Epithelial cell of esophagus (primary cell): ENCODE measurements at regions not wholly inside any gene's neighbourhood (a gene's known extent, or its start where the extent isn't known, plus 50 kb on each side); places are given as distances from the start of the nearest gene placed in this dataset.
"Not testable (repeated sequence)": the region's sequence is repeated elsewhere in the genome, so short reads cannot be mapped to it uniquely, and the experiment has no call there.

Experiments
- DNase-seq: peaks from one replicate; pipeline ENCODE4 v3.0.0; 2010; ENCODE audit warnings: low read depth
- H3K4me3 ChIP-seq: 2 replicates; pipeline ENCODE4 v1.5.1; 2011; ENCODE audit warnings: mild to moderate bottlenecking, low read length, control low read depth
- TF ChIP-seq, protein P1 (sequence below): IDR thresholded peaks from 2 replicates; pipeline ENCODE4 v1.5.1; 2011; ENCODE audit warnings: low read depth, mild to moderate bottlenecking, low read length, control low read depth, inconsistent platforms; ENCODE audit not compliant: insufficient read depth; ENCODE audit errors: missing control alignments

DNA sequence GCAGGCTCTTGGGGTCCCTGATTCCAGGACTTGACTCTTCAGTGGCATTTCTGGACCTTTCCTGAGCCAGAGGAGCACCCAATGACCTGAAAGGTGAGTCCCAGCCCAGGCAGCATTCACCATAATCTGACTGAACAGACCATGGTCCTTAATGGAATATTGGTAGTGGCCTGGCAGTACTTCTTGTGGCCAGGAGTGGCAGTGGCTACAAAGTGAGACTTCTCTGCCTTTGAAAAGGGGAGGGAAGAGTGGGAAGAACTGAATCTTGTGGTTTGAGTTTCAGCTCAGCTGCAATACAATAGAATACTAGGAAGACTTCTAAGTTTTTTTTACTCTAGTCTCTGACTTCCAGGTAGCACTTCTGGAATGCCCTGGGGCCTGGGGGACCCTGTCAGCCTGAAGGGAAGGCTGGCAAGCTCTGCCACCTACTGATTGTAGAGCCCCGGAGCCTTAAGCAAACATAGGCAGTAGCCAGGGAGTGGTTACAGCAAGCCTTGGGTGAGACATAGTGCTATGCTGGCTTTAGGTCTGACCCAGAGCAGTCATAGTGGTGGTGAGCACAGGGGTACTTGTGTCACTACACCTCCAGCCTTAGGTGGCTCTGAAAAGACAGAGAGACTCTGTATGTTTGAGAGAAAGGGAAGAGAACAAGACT, 674.2 kb upstream of the MANEA start:
- TF ChIP-seq, protein P1, sequence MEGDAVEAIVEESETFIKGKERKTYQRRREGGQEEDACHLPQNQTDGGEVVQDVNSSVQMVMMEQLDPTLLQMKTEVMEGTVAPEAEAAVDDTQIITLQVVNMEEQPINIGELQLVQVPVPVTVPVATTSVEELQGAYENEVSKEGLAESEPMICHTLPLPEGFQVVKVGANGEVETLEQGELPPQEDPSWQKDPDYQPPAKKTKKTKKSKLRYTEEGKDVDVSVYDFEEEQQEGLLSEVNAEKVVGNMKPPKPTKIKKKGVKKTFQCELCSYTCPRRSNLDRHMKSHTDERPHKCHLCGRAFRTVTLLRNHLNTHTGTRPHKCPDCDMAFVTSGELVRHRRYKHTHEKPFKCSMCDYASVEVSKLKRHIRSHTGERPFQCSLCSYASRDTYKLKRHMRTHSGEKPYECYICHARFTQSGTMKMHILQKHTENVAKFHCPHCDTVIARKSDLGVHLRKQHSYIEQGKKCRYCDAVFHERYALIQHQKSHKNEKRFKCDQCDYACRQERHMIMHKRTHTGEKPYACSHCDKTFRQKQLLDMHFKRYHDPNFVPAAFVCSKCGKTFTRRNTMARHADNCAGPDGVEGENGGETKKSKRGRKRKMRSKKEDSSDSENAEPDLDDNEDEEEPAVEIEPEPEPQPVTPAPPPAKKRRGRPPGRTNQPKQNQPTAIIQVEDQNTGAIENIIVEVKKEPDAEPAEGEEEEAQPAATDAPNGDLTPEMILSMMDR: peak; percentile 37
- H3K4me3 ChIP-seq: no peak overlapping the region
- DNase-seq: peak; percentile 8

DNA sequence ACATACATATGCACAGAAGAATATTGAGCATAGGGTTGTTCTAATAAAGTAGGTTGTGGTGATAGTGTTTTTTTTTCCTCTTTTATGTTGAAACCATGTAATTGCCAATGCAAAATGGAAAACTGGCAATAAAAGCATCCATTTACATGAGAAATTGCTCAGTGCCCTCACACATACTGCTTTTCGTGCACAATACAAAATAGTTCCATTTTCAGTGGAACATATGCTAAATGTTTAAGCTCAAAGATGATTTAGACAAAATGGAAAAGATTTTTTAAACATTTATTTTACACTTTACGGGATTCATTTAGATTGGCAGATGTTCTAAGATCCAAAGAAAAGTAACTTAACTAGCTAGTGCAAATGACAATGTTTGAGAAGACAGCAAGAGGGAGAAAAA, 678.1 kb upstream of the MANEA start:
- no peak overlapping the region for H3K4me3 ChIP-seq
- TF ChIP-seq, protein P1: no peak
- no peak for DNase-seq

DNA sequence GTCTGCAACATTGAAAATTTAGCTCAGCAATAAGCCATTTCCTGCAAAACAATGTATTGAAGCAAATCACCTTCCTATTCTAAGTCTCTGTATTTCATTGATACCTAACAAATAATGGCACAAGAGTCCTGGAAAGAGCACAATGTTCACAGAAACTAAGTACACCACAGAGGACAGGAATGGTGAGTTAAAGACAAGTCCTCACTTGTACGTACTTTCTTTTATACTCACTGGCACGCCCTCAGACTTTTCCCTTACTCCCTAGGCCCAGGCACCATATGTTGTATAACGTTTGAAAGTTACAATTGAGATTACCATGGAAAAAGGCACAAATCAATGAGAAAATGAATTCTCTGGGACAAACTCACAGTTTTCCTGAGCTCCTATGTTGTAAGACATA, 683.0 kb upstream of the MANEA start:
- DNase-seq: peak; percentile 89
- TF ChIP-seq, protein P1: no peak
- H3K4me3 ChIP-seq: no peak overlapping the region

DNA sequence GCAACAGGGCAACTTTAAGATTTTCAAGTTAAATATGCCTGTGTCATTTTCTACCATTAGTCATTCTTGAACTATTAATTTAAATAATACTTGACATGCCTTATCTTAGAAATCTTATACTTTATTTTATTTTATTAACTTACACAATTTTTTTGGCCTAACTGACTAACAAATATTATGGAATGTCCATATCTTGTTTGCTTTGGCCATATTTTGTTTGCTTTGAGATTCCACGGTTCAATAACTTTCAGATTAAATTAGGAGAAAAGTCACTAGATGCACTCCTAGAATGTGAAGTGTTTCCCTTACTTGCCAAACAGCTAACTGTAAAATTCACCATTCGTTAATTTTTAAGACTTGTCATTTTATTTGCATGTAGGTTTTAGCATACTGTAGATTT, 684.0 kb upstream of the MANEA start:
- TF ChIP-seq, protein P1: no peak
- H3K4me3 ChIP-seq: no peak overlapping the region

DNA sequence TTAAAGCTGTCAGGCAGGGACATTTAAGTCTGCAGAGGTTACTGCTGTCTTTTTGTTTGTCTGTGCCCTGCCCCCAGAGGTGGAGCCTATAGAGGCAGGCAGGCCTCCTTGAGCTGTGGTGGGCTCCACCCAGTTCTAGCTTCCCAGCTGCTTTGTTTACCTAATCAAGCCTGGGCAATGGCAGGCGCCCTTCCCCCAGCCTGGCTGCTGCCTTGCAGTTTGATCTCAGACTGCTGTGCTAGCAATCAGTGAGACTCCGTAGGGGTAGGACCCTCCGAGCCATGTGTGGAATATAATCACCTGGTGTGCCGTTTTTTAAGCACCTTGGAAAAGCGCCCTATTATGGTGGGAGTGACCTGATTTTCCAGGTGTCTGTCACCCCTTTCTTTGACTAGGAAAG, 703.5 kb upstream of the MANEA start:
- DNase-seq: peak; percentile 15
- H3K4me3 ChIP-seq: not testable (repeated sequence)

More for the DNA sequence above, 684.0 kb upstream of the MANEA start:
- DNase-seq: peak; percentile 0

DNA sequence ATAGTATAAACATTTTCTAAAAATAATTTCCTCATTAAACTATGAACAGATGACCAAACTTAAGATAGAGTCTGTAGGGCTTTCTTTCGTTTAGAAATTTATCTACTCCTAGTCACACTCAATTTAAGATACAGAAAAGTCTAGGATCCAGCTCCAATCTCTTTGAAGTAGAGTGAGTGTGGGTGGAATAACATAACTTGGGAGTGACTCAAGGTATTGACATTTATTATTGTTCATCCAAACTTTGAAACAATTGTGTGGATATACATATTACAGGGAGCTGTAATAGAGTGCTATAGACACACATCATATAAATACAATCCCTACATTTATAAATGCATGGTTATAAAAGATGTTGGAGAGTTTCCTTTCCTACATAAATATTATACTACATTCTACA, 715.2 kb upstream of the MANEA start:
- no peak overlapping the region for H3K4me3 ChIP-seq
- TF ChIP-seq, protein P1: no peak
- DNase-seq: peak; percentile 45

DNA sequence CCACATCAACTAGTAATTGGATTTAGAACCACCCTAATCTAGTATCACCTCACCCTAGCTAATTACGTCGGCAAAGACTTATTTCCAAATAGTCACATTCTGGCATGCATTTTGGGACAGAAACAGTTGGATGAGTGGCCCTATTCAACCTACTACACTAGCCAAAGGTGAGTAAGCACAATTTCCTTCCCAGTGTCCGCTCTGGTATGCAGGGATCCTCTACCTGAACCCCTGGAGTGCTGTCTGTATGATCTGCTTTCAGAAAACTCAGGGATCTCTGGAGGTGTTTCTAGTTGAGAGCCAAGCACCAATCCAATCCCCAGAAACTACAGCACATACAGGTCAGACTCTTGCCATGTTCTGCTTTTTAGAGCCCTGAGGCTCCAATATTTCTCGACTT, 717.4 kb upstream of the MANEA start:
- DNase-seq: no peak
- TF ChIP-seq, protein P1: no peak
- no peak overlapping the region for H3K4me3 ChIP-seq

DNA sequence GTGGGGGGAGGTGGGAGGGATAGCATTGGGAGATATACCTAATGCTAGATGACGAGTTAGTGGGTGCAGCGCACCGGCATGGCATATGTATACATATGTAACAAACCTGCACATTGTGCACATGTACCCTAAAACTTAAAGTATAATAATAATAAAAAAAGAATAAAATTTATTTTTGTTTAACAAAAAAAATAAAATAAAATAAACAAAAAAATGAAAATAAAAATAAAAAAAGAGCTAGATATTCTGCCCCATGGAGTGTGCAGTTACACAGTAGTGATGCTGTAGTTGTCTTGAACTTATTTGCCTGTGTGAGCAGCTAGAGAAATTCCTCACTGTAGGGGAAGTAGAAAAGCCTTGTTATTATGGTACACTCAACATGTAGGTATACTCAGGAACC, 720.3 kb upstream of the MANEA start:
- H3K4me3 ChIP-seq, DNase-seq: not testable (repeated sequence)

DNA sequence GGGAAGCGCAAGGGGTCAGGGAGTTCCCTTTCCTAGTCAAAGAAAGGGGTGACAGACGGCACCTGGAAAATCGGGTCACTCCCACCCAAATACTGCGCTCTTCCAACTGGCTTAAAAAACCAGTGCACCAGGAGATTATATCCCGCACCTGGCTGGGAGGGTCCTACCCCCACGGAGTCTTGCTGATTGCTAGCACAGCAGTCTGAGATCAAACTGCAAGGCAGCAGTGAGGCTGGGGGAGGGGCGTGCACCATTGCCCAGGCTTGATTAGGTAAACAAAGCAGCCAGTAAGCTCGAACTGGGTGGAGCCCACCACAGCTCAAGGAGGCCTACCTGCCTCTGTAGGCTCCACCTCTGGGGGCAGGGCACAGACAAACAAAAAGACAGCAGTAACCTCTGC, 726.0 kb upstream of the MANEA start:
- not testable (repeated sequence) for H3K4me3 ChIP-seq

More for the DNA sequence above, 726.0 kb upstream of the MANEA start:
- not testable (repeated sequence) for DNase-seq
